ENCODE measurements at regions not wholly inside any gene's neighbourhood (a gene's known extent, or its start where the extent isn't known, plus 50 kb on each side); places are given as distances from the start of the nearest gene placed in this dataset.

DNA sequence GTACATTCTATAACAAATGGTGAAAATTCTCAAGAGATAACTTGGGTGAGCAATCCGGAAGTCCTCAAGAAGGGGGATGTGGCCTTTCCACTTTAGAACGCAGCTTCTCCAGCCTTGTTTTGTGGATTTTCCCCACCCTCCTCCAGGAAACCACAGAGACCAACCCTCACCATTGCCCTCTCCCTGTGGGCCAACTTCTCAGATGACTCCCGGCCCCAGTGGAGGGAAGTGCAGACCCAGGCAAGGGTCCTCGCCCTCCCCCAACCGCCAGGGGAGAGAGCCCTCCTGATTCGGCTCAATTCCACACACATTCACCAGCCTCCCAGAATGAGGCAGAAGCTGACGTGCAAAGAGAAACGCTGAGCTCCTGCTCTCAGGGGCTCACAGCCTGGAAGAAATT lies 277.2 kb downstream of the EIPR1 start:
- TF ChIP-seq, protein P1, sequence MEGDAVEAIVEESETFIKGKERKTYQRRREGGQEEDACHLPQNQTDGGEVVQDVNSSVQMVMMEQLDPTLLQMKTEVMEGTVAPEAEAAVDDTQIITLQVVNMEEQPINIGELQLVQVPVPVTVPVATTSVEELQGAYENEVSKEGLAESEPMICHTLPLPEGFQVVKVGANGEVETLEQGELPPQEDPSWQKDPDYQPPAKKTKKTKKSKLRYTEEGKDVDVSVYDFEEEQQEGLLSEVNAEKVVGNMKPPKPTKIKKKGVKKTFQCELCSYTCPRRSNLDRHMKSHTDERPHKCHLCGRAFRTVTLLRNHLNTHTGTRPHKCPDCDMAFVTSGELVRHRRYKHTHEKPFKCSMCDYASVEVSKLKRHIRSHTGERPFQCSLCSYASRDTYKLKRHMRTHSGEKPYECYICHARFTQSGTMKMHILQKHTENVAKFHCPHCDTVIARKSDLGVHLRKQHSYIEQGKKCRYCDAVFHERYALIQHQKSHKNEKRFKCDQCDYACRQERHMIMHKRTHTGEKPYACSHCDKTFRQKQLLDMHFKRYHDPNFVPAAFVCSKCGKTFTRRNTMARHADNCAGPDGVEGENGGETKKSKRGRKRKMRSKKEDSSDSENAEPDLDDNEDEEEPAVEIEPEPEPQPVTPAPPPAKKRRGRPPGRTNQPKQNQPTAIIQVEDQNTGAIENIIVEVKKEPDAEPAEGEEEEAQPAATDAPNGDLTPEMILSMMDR (conservative IDR thresholded peaks at IDR 0.05; ENCODE audit: low read depth, low read length) = no peak
- no peak for TF ChIP-seq POLR2A (IDR thresholded peaks at IDR 0.05; ENCODE audit: low read depth, low read length)
